ENCODE measurements at regions not wholly inside any gene's neighbourhood (a gene's known extent, or its start where the extent isn't known, plus 50 kb on each side); places are given as distances from the start of the nearest gene placed in this dataset.

GRCh38 chr2:48885841-48886240 is 130.3 kb upstream of the LHCGR start:
- ChIA-PET POLR2A (no interaction called here), CTCF (interaction anchor here (0.6 kb wide), 1 partner anchor 57 kb away, joined by 3 read pairs; no protein-coding TSS in a partner anchor)
- Mint-ChIP-seq H3K9me3 (ENCODE audit: unreplicated experiment) (no peaks in the 10 kb centered on the region), H3K27ac (ENCODE audit: low read depth, unreplicated experiment) (no peak overlapping the region), H3K27me3 (ENCODE audit: insufficient read depth, unreplicated experiment) (no peaks in the 10 kb centered on the region), H3K36me3 (ENCODE audit: insufficient read depth, unreplicated experiment) (no peaks in the 10 kb centered on the region), H3K4me3 (ENCODE audit: unreplicated experiment) (no peak overlapping the region), H3K4me1 (ENCODE audit: insufficient read depth, unreplicated experiment) (no peaks in the 10 kb centered on the region)
- intact Hi-C loops (cut with micrococcal nuclease): no loop called here
- BruUV-seq (replicated peaks): no TSS peak
- TF ChIP-seq CTCF (IDR thresholded peaks at IDR 0.05; ENCODE audit: unreplicated experiment): no peak
- no peak for DNase-seq (ENCODE audit: unreplicated experiment)

GRCh38 chr2:48883661-48884060 is 128.1 kb upstream of the LHCGR start:
- no peaks in the 10 kb centered on the region for H3K36me3 Mint-ChIP-seq (ENCODE audit: insufficient read depth, unreplicated experiment)
- H3K9me3 Mint-ChIP-seq (ENCODE audit: unreplicated experiment): no peaks in the 10 kb centered on the region
- H3K27me3 Mint-ChIP-seq (ENCODE audit: insufficient read depth, unreplicated experiment): no peaks in the 10 kb centered on the region
- no peak overlapping the region for H3K27ac Mint-ChIP-seq (ENCODE audit: low read depth, unreplicated experiment)
- no peak for TF ChIP-seq CTCF (IDR thresholded peaks at IDR 0.05; ENCODE audit: unreplicated experiment)
- H3K4me3 Mint-ChIP-seq (ENCODE audit: unreplicated experiment): no peak overlapping the region
- BruUV-seq (replicated peaks): no TSS peak
- DNase-seq (ENCODE audit: unreplicated experiment): no peak
- ChIA-PET POLR2A (no interaction called here), CTCF (interaction anchor here (0.6 to 1.1 kb wide), 2 partner anchors 30 to 61 kb away, joined by 3 read pairs; no protein-coding TSS in a partner anchor)
- intact Hi-C loops (cut with micrococcal nuclease): no loop called here
- H3K4me1 Mint-ChIP-seq (ENCODE audit: insufficient read depth, unreplicated experiment): no peaks in the 10 kb centered on the region

- Mint-ChIP-seq H3K27me3 (ENCODE audit: insufficient read depth, unreplicated experiment) (no peaks in the 10 kb centered on the region), H3K4me1 (ENCODE audit: insufficient read depth, unreplicated experiment) (no peaks in the 10 kb centered on the region), H3K4me3 (ENCODE audit: unreplicated experiment) (no peak overlapping the region), H3K27ac (ENCODE audit: low read depth, unreplicated experiment) (no peak overlapping the region), H3K36me3 (ENCODE audit: insufficient read depth, unreplicated experiment) (no peaks in the 10 kb centered on the region), H3K9me3 (ENCODE audit: unreplicated experiment) (no peaks in the 10 kb centered on the region)
- intact Hi-C loops (cut with micrococcal nuclease): no loop called here
- no peak for TF ChIP-seq CTCF (IDR thresholded peaks at IDR 0.05; ENCODE audit: unreplicated experiment)
- DNase-seq (ENCODE audit: unreplicated experiment): no peak
- BruUV-seq (replicated peaks): no TSS peak
- ChIA-PET CTCF (interaction anchor here (0.6 to 0.7 kb wide), 3 partner anchors 19 to 201 kb away, joined by 3 to 5 read pairs (median 3); no protein-coding TSS in a partner anchor), POLR2A (no interaction called here)
Measured at GRCh38 chr2:48874282-48874681, 118.8 kb upstream of the LHCGR start.

- CTCF ChIA-PET: no interaction called here
- intact Hi-C loops (cut with micrococcal nuclease): no loop called here
- Mint-ChIP-seq H3K27me3 (ENCODE audit: insufficient read depth, unreplicated experiment) (no peaks in the 10 kb centered on the region), H3K4me1 (ENCODE audit: insufficient read depth, unreplicated experiment) (no peaks in the 10 kb centered on the region), H3K4me3 (ENCODE audit: unreplicated experiment) (no peak overlapping the region), H3K9me3 (ENCODE audit: unreplicated experiment) (no peaks in the 10 kb centered on the region), H3K27ac (ENCODE audit: low read depth, unreplicated experiment) (no peak overlapping the region), H3K36me3 (ENCODE audit: insufficient read depth, unreplicated experiment) (no peaks in the 10 kb centered on the region)
- no peak for DNase-seq (ENCODE audit: unreplicated experiment)
- BruUV-seq (replicated peaks): no TSS peak
- TF ChIP-seq CTCF (IDR thresholded peaks at IDR 0.05; ENCODE audit: unreplicated experiment): no peak
- POLR2A ChIA-PET: no interaction called here
Measured at GRCh38 chr2:48873666-48874065, 118.1 kb upstream of the LHCGR start.

All from MCF 10A (cell line).